HFF-Myc (cell line): ENCODE measurements at regions not wholly inside any gene's neighbourhood (a gene's known extent, or its start where the extent isn't known, plus 50 kb on each side); places are given as distances from the start of the nearest gene placed in this dataset.

Source experiments
- DNase-seq: peaks from one replicate; pipeline ENCODE4 v3.0.0-alpha.2; 2011; ENCODE audit warnings: low read depth; ENCODE audit errors: extremely low read depth
- H3K4me3 ChIP-seq: replicated peaks from 2 replicates; pipeline ENCODE4 v1.5.1; 2011; ENCODE audit warnings: low read depth, mild to moderate bottlenecking, control low read depth, low read length
- TF ChIP-seq, protein P1 (sequence below): IDR thresholded peaks from 2 replicates; pipeline ENCODE4 v1.5.1; 2012; ENCODE audit warnings: mild to moderate bottlenecking, low read depth, low read length, control low read depth; ENCODE audit errors: missing control alignments

DNA sequence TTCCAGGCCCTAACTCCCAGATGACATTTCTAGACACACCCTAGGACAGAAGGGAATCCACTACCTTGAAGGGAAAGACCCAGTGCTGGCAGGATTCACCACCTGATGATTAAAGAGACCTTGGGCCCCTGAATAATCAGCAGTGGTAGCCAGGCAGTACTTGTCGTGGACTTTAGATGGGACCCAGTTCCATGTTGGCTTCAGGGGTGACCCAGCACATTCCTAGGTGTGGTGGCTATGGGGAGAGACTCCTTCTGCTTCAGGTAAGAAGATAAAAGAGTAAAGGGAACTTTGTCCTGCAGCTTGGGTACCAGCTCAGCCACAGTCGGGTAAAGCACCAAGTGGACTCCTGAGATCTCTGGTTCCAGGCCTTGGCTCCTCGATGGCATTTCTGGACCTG, 131.8 kb upstream of the S100G start:
- DNase-seq, result no peak
- no peak overlapping the region for H3K4me3 ChIP-seq
- TF ChIP-seq, protein P1, sequence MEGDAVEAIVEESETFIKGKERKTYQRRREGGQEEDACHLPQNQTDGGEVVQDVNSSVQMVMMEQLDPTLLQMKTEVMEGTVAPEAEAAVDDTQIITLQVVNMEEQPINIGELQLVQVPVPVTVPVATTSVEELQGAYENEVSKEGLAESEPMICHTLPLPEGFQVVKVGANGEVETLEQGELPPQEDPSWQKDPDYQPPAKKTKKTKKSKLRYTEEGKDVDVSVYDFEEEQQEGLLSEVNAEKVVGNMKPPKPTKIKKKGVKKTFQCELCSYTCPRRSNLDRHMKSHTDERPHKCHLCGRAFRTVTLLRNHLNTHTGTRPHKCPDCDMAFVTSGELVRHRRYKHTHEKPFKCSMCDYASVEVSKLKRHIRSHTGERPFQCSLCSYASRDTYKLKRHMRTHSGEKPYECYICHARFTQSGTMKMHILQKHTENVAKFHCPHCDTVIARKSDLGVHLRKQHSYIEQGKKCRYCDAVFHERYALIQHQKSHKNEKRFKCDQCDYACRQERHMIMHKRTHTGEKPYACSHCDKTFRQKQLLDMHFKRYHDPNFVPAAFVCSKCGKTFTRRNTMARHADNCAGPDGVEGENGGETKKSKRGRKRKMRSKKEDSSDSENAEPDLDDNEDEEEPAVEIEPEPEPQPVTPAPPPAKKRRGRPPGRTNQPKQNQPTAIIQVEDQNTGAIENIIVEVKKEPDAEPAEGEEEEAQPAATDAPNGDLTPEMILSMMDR, result no peak

GRCh38 chrX:16524316-16524715, 125.6 kb upstream of the S100G start:
- no peak for DNase-seq
- TF ChIP-seq, protein P1, result no peak
- no peak overlapping the region for H3K4me3 ChIP-seq

DNA sequence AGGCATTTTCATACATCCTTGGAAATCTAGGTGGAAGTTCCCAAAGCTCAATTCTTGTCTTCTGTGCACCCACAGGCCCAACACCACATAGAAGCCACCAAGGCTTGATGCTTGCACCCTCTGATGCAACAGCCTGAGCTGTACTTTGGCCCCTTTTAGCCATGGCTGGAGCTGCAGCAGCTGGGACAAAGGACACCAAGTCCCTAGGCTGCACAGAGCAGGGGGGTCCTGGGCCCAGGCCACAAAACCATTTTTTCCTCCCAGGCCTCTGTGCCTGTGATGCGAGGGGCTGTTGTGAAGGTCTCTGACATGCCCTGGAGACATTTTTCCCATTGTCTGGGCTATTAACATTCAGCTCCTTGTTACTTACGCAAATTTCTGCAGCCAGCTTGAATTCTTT, 124.0 kb upstream of the S100G start:
- TF ChIP-seq, protein P1, result no peak
- DNase-seq, result no peak
- no peak overlapping the region for H3K4me3 ChIP-seq

- TF ChIP-seq, protein P1, result no peak
- no peak for DNase-seq
- H3K4me3 ChIP-seq, result no peak overlapping the region
Observed at GRCh38 chrX:16528620-16529019, 121.3 kb upstream of the S100G start.
